ENCODE measurements at regions not wholly inside any gene's neighbourhood (a gene's known extent, or its start where the extent isn't known, plus 50 kb on each side); places are given as distances from the start of the nearest gene placed in this dataset.
"Not testable (repeated sequence)": the region's sequence is repeated elsewhere in the genome, so short reads cannot be mapped to it uniquely, and the experiment has no call there.

GRCh38 chr14:35180179-35180578 lies 57.8 kb downstream of the PRORP start (continued):
- TF ChIP-seq NR2C2 (IDR thresholded peaks at IDR 0.05; ENCODE audit: borderline replicate concordance, control insufficient read depth, insufficient read length, low read depth) (no peak), STAT1 (conservative IDR thresholded peaks at IDR 0.05) (no peak), RELA (IDR thresholded peaks at IDR 0.05; ENCODE audit: borderline replicate concordance, partially characterized antibody) (no peak), SRF (IDR thresholded peaks at IDR 0.05; ENCODE audit: low read depth in 2 of 2, low read length in 2 of 2) (no peak), KLF5 (IDR thresholded peaks at IDR 0.05; ENCODE audit: partially characterized antibody) (no peak), IRF5 (IDR thresholded peaks at IDR 0.05; ENCODE audit: borderline replicate concordance) (no peak)
- TF ChIP-seq, protein P1, sequence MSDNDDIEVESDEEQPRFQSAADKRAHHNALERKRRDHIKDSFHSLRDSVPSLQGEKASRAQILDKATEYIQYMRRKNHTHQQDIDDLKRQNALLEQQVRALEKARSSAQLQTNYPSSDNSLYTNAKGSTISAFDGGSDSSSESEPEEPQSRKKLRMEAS (IDR thresholded peaks at IDR 0.05; ENCODE audit: low read depth, low read length): no peak

DNA sequence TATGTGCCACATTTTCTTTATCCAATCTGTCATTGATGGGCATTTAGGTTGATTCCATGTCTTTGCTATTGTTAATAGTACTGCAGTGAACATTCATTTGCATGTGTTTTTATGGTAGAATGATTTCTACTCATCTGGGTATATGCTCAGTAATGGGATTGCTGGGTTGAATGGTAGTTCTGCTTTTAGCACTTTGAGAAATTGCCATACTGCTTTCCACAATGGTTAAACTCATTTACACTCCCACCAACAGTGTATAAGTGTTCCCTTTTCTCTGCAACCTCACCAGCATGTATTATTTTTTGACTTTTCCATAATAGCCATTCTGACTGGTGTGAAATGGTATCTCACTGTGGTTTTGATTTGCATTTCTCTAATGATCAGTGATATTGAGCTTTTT lies 62.5 kb downstream of the PRORP start:
- BruUV-seq (replicated peaks); FAIRE-seq; H3K27ac ChIP-seq (ENCODE audit: control insufficient read depth, insufficient read depth); H3K4me2 ChIP-seq (ENCODE audit: control insufficient read depth, insufficient read depth); H3K79me2 ChIP-seq (ENCODE audit: control insufficient read depth, insufficient read depth, low read length); POLR2A ChIA-PET; H3K9ac ChIP-seq (ENCODE audit: control insufficient read depth, insufficient read depth, low read length); H3K36me3 ChIP-seq (ENCODE audit: control insufficient read depth in 2 of 2, insufficient read depth in 2 of 2, low read length in 1 of 2); H3K4me1 ChIP-seq (ENCODE audit: control insufficient read depth, insufficient read depth, low read length); in situ Hi-C loops (cut with MboI); H2AFZ ChIP-seq (ENCODE audit: control insufficient read depth, low read depth, low read length); RAD21 ChIA-PET (ENCODE audit: unreplicated experiment); H3K4me3 ChIP-seq; H4K20me1 ChIP-seq (ENCODE audit: control insufficient read depth, insufficient read depth); H3K9me3 ChIP-seq (replicated peaks; ENCODE audit: control insufficient read depth, insufficient read depth, low read length); H3K27me3 ChIP-seq (replicated peaks in 1 of 2; ENCODE audit: control insufficient read depth in 2 of 2, insufficient read depth in 2 of 2, low read length in 1 of 2); DNase-seq (ENCODE audit: low read depth, low spot score); intact Hi-C loops (cut with micrococcal nuclease; ENCODE audit: unreplicated experiment): not testable (repeated sequence)
- ChIA-PET CTCF (interaction anchor here (0.8 to 1.6 kb wide), 4 partner anchors 8 to 44 kb away, joined by 3 to 4 read pairs (median 4); no protein-coding TSS in a partner anchor), SMC1A (ENCODE audit: uncharacterized antibody, unreplicated experiment) (interaction anchor here (0.7 to 1.5 kb wide), 5 partner anchors 11 to 173 kb away, joined by 3 to 4 read pairs (median 4); no protein-coding TSS in a partner anchor)
- ATAC-seq: peak; percentile 78
- TF ChIP-seq ATF7 (IDR thresholded peaks at IDR 0.05; ENCODE audit: low read depth) (0 out of 2 replicates have a peak, but pooled peaks have one; percentile 40), MTA2 (IDR thresholded peaks at IDR 0.05; ENCODE audit: low read depth) (peak; percentile 91), MEF2B (IDR thresholded peaks at IDR 0.05; ENCODE audit: partially characterized antibody, poor library complexity, severe bottlenecking) (peak; percentile 55), RELA (IDR thresholded peaks at IDR 0.05; ENCODE audit: borderline replicate concordance, partially characterized antibody) (peak; percentile 12), JUNB (IDR thresholded peaks at IDR 0.05) (0 out of 2 replicates have a peak, but pooled peaks have one; percentile 11), BHLHE40 (IDR thresholded peaks at IDR 0.05; ENCODE audit: borderline replicate concordance in 1 of 2, low read depth in 2 of 2, low read length in 1 of 2) (0 out of 4 replicates have a peak, but pooled peaks of 1 of the 2 experiments have one; percentile 16), POU2F2 (IDR thresholded peaks at IDR 0.05; ENCODE audit: borderline replicate concordance, low read depth, low read length) (0 out of 3 replicates have a peak, but pooled peaks have one; percentile 11), IRF4 (IDR thresholded peaks at IDR 0.05; ENCODE audit: low read depth, low read length) (peak; percentile 43; the same call in 1 of the 2 replicates), RELB (IDR thresholded peaks at IDR 0.05; ENCODE audit: low read depth) (peak; percentile 68; the same call in 1 of the 2 replicates), NBN (IDR thresholded peaks at IDR 0.05) (peak; percentile 65), DPF2 (IDR thresholded peaks at IDR 0.05) (peak; percentile 75), IKZF1 (conservative IDR thresholded peaks at IDR 0.05) (peak; percentile 82), IKZF2 (IDR thresholded peaks at IDR 0.05) (peak; percentile 89 to 92), BMI1 (IDR thresholded peaks at IDR 0.05; ENCODE audit: borderline replicate concordance) (peak; percentile 55; the same call in 1 of the 2 replicates), ZNF217 (IDR thresholded peaks at IDR 0.05) (peak; percentile 81; the same call in 1 of the 2 replicates), RUNX3 (IDR thresholded peaks at IDR 0.05; ENCODE audit: low read length) (peak; percentile 8; the same call in 1 of the 2 replicates)

Measured in GM12878 (cell line).